Endothelial cell of umbilical vein (primary cell): ENCODE measurements at regions not wholly inside any gene's neighbourhood (a gene's known extent, or its start where the extent isn't known, plus 50 kb on each side); places are given as distances from the start of the nearest gene placed in this dataset.
"Not testable (repeated sequence)": the region's sequence is repeated elsewhere in the genome, so short reads cannot be mapped to it uniquely, and the experiment has no call there.

Source experiments
- BruUV-seq: library from RNA; stranded (reverse); fragments of 400-500 nt; replicated peaks from 2 replicates; lab custom pipeline; 2021; lab: Mats Ljungman, UMichigan
- CTCF ChIA-PET: fragments of 300-600, 350-600 bp; sonication (Branson Sonifier 250); formaldehyde crosslinking; loops from one replicate; lab custom pipeline; 2021; ENCODE audit warnings: antibody characterized with exemption, inconsistent platforms; lab: Charles Lee
- POLR2A ChIA-PET: fragments of 300-600, 350-600 bp; sonication (Branson Sonifier 250); formaldehyde crosslinking; loops from one replicate; lab custom pipeline; 2021; ENCODE audit warnings: antibody characterized with exemption, inconsistent platforms; lab: Charles Lee
- DNase-seq: peaks from one replicate; pipeline ENCODE4 v3.0.0-alpha.2; 2011; ENCODE audit warnings: low read depth, low spot score
- FAIRE-seq: peaks from 2 replicates; lab custom pipeline; 2011; peaks lifted over from hg19 to GRCh38; lab: Jason Lieb, UNC
- H2AFZ ChIP-seq: 2 replicates; pipeline ENCODE4 v1.6.0; 2012; ENCODE audit warnings: low read depth, low read length, control low read depth, inconsistent platforms
- H3K27ac ChIP-seq: 2 replicates; pipeline ENCODE4 v1.5.1; 2011; ENCODE audit warnings: low read depth, mild to moderate bottlenecking, control low read depth, low read length, moderate library complexity; ENCODE audit not compliant: insufficient read depth
- H3K27me3 ChIP-seq, 2 experiments: 2 replicates each; pipeline versions ENCODE4 v1.6.0 to v1.6.1; 2011; ENCODE audit warnings: low read length in 2 of 2, mixed read lengths in 1 of 2; ENCODE audit not compliant: control insufficient read depth in 2 of 2, insufficient read depth in 2 of 2
- H3K36me3 ChIP-seq, 2 experiments: 2 replicates in 1 of 2; 3 replicates in 1 of 2; pipeline ENCODE4 v1.5.1; 2011; ENCODE audit warnings: low read length in 2 of 2, mild to moderate bottlenecking in 1 of 2, moderate library complexity in 1 of 2; ENCODE audit not compliant: control insufficient read depth in 2 of 2, insufficient read depth in 2 of 2; ENCODE audit errors: extremely low read depth in 1 of 2
- H3K4me1 ChIP-seq: 3 replicates; pipeline ENCODE4 v1.5.1; 2011; ENCODE audit warnings: mild to moderate bottlenecking, low read length; ENCODE audit not compliant: control insufficient read depth, insufficient read depth; ENCODE audit errors: extremely low read depth
- H3K4me2 ChIP-seq: 2 replicates; pipeline ENCODE4 v1.6.1; 2011; ENCODE audit warnings: low read length, control low read depth, mixed read lengths; ENCODE audit not compliant: insufficient read depth
- H3K4me3 ChIP-seq, 3 experiments: fragments of 200-600 bp in 1 of 3; sonication (generic), shearing (Covaris generic) in 1 of 3; replicated peaks in 1 of 3; 2 replicates each; pipeline ENCODE4 v1.5.1; 2011 to 2016; ENCODE audit warnings: control low read depth in 3 of 3, low read length in 3 of 3, mild to moderate bottlenecking in 2 of 3, inconsistent platforms in 1 of 3, low read depth in 1 of 3, moderate library complexity in 1 of 3; ENCODE audit not compliant: insufficient read depth in 1 of 3
- H3K79me2 ChIP-seq: 2 replicates; pipeline ENCODE4 v1.6.0; 2012; ENCODE audit warnings: low read length, inconsistent platforms; ENCODE audit not compliant: control insufficient read depth, insufficient read depth
- H3K9ac ChIP-seq: replicated peaks from 2 replicates; pipeline ENCODE3; 2011; ENCODE audit warnings: low read length, control low read depth; ENCODE audit not compliant: insufficient read depth; ENCODE audit errors: extremely low read depth
- H3K9me1 ChIP-seq: replicated peaks from 3 replicates; pipeline ENCODE4 v1.6.0; 2011; ENCODE audit warnings: mild to moderate bottlenecking, low read length; ENCODE audit not compliant: control insufficient read depth, insufficient read depth; ENCODE audit errors: extremely low read depth
- H3K9me3 ChIP-seq: replicated peaks from 2 replicates; pipeline ENCODE4 v1.5.1; 2012; ENCODE audit warnings: low read length, inconsistent platforms; ENCODE audit not compliant: control insufficient read depth, insufficient read depth
- H4K20me1 ChIP-seq: replicated peaks from 2 replicates; pipeline ENCODE3; 2011; ENCODE audit warnings: mild to moderate bottlenecking, low read length; ENCODE audit not compliant: control insufficient read depth, insufficient read depth; ENCODE audit errors: extremely low read depth
- EZH2 ChIP-seq: IDR thresholded peaks from 2 replicates; pipeline ENCODE4 v1.6.1; 2012; ENCODE audit warnings: borderline replicate concordance, low read depth, mild to moderate bottlenecking, moderate library complexity, low read length, inconsistent platforms; ENCODE audit not compliant: severe bottlenecking
- FOS ChIP-seq: IDR thresholded peaks from 2 replicates; pipeline ENCODE4 v1.6.1; 2011; ENCODE audit warnings: mild to moderate bottlenecking, low read length, moderate library complexity, borderline replicate concordance; ENCODE audit not compliant: insufficient read depth
- GATA2 ChIP-seq: IDR thresholded peaks from 2 replicates; pipeline ENCODE4 v1.7.0; 2011; ENCODE audit warnings: low read depth, mild to moderate bottlenecking, moderate library complexity, mixed read lengths, low read length; ENCODE audit not compliant: insufficient read length, insufficient read depth
- JUN ChIP-seq: IDR thresholded peaks from 2 replicates; pipeline ENCODE4 v1.6.1; 2011; ENCODE audit warnings: borderline replicate concordance, low read depth; ENCODE audit not compliant: insufficient read length, insufficient read depth
- MYC ChIP-seq: IDR thresholded peaks from one replicate; pipeline ENCODE4 v1.6.1; 2011; ENCODE audit warnings: mild to moderate bottlenecking, low read depth, low read length
- POLR2A ChIP-seq: IDR thresholded peaks from 2 replicates; pipeline ENCODE4 v1.6.1; 2012; ENCODE audit warnings: low read depth, mild to moderate bottlenecking, control low read depth, low read length
- POLR2AphosphoS5 ChIP-seq: IDR thresholded peaks from 2 replicates; pipeline ENCODE4 v1.6.1; 2012; ENCODE audit warnings: low read depth, mild to moderate bottlenecking, control low read depth, low read length, moderate library complexity; ENCODE audit not compliant: insufficient read depth
- dilution Hi-C: fragments of 300-500 bp; cut with MboI; formaldehyde crosslinking; loops from one replicate; pipeline ENCODE4 v1.15.0; 2019; ENCODE audit warnings: low sequenced_read_pairs; ENCODE audit not compliant: extremely low pct_ligation_motif_present
- intact Hi-C: fragments of 100-400 bp; cut with micrococcal nuclease; formaldehyde crosslinking; loops from one replicate; pipeline ENCODE4 v1.10.0; 2022
- TF ChIP-seq, protein P1 (sequence below): IDR thresholded peaks from 2 replicates; pipeline ENCODE4 v1.6.1; 2011; ENCODE audit not compliant: insufficient read depth, insufficient read length
- TF ChIP-seq, protein P2 (sequence below), 2 donors: IDR thresholded peaks; 1 replicate in 1 of 2; 2 replicates in 1 of 2; pipeline ENCODE4 v1.5.1; 2011; ENCODE audit warnings: low read length in 2 of 2, mild to moderate bottlenecking in 2 of 2, moderate library complexity in 2 of 2, control low read depth in 1 of 2, inconsistent platforms in 1 of 2, low read depth in 1 of 2; ENCODE audit not compliant: insufficient read depth in 1 of 2; ENCODE audit errors: extremely low read depth in 1 of 2

DNA sequence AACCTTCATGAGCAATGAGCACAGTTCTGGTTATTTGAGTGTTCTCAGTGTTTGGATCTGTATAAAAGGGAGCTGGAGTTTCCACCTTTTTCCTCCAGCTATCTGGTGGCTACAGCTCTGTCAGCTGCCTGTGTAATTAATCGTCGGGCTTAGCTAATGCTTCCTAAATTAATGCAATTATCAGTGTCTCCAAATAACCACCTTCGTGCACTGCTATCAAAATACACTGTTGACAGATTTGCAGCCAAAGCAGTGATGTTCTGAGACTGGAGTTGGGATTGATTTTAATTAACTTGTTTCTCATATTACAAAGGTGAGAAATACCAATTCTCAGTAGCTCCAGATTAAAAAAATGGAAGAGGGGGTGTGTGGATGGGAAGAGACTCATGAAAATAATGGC, 325.8 kb downstream of the CBLN1 start:
- Histone ChIP-seq H4K20me1 (no peaks in the 10 kb centered on the region), H2AFZ (no peak overlapping the region), H3K4me2 (no peak overlapping the region), H3K9ac (no peak overlapping the region), H3K27me3 (no peaks in the 10 kb centered on the region), H3K27ac (no peak overlapping the region), H3K4me1 (no peaks in the 10 kb centered on the region), H3K79me2 (no peaks in the 10 kb centered on the region), H3K4me3 (no peak overlapping the region), H3K9me3 (peaks cover 3% of the 10 kb centered on the region), H3K36me3 (no peaks in the 10 kb centered on the region), H3K9me1 (no peaks in the 10 kb centered on the region)
- dilution Hi-C loops = no loop called here
- ChIA-PET POLR2A (no interaction called here), CTCF (interaction anchor here (1.6 kb wide), 1 partner anchor 10 kb away, joined by 3 read pairs; no protein-coding TSS in a partner anchor)
- TF ChIP-seq EZH2 (no peak), MYC (no peak), JUN (no peak), GATA2 (no peak), POLR2A (no peak), POLR2AphosphoS5 (no peak), FOS (no peak)
- TF ChIP-seq, protein P1, sequence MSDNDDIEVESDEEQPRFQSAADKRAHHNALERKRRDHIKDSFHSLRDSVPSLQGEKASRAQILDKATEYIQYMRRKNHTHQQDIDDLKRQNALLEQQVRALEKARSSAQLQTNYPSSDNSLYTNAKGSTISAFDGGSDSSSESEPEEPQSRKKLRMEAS = no peak
- TF ChIP-seq, protein P2, sequence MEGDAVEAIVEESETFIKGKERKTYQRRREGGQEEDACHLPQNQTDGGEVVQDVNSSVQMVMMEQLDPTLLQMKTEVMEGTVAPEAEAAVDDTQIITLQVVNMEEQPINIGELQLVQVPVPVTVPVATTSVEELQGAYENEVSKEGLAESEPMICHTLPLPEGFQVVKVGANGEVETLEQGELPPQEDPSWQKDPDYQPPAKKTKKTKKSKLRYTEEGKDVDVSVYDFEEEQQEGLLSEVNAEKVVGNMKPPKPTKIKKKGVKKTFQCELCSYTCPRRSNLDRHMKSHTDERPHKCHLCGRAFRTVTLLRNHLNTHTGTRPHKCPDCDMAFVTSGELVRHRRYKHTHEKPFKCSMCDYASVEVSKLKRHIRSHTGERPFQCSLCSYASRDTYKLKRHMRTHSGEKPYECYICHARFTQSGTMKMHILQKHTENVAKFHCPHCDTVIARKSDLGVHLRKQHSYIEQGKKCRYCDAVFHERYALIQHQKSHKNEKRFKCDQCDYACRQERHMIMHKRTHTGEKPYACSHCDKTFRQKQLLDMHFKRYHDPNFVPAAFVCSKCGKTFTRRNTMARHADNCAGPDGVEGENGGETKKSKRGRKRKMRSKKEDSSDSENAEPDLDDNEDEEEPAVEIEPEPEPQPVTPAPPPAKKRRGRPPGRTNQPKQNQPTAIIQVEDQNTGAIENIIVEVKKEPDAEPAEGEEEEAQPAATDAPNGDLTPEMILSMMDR (IDR thresholded peaks at IDR 0.05; ENCODE audit: extremely low read depth in 1 of 2, insufficient read depth in 1 of 2, low read depth in 1 of 2, low read length in 2 of 2) = no peak
- no peak for FAIRE-seq
- DNase-seq = no peak
- BruUV-seq = no TSS peak
- intact Hi-C loops = no loop called here

DNA sequence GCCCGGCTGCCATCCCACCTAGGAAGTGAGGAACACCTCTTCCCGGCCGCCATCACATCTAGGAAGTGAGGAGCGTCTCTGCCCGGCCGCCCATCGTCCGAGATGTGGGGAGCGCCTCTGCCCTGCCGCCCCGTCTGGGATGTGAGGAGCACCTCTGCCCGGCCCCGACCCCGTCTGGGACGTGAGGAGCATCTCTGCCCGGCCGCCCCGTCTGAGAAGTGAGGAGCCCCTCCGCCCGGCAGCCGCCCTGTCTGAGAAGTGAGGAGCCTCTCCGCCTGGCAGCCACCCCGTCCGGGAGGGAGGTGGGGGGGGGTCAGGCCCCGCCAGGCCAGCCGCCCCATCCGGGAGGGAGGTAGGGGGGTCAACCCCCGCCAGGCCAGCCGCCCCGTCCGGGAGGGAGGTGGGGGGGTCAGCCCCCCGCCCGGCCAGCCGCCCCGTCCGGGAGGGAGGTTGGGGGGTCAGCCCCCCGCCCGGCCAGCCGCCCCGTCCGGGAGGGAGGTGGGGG, 330.0 kb downstream of the CBLN1 start:
- H3K4me2 ChIP-seq, intact Hi-C loops: not testable (repeated sequence)

More for the DNA sequence above, 330.0 kb downstream of the CBLN1 start:
- H3K9me3 ChIP-seq, H3K4me3 ChIP-seq, BruUV-seq, H3K9me1 ChIP-seq, H2AFZ ChIP-seq, dilution Hi-C loops, H4K20me1 ChIP-seq, H3K9ac ChIP-seq, POLR2A ChIA-PET, DNase-seq, FAIRE-seq, H3K27me3 ChIP-seq, H3K79me2 ChIP-seq, CTCF ChIA-PET, H3K27ac ChIP-seq, H3K4me1 ChIP-seq, H3K36me3 ChIP-seq: not testable (repeated sequence)
